D721Med (cell line): ENCODE measurements at regions not wholly inside any gene's neighbourhood (a gene's known extent, or its start where the extent isn't known, plus 50 kb on each side); places are given as distances from the start of the nearest gene placed in this dataset.
"Not testable (repeated sequence)": the region's sequence is repeated elsewhere in the genome, so short reads cannot be mapped to it uniquely, and the experiment has no call there.

Experiments
- DNase-seq: peaks from one replicate; pipeline ENCODE4 v3.0.0; 2011; ENCODE audit warnings: low spot score; ENCODE audit not compliant: insufficient read length
- FAIRE-seq: peaks from 2 replicates; lab custom pipeline; 2011; peaks lifted over from hg19 to GRCh38; lab: Jason Lieb, UNC
- TF ChIP-seq, protein P1 (sequence below): IDR thresholded peaks from 2 replicates; pipeline ENCODE4 v1.5.1; 2012; ENCODE audit warnings: mild to moderate bottlenecking, control low read depth; ENCODE audit not compliant: insufficient read depth; ENCODE audit errors: missing control alignments

- DNase-seq (no peak), FAIRE-seq (no peak)
- TF ChIP-seq, protein P1, sequence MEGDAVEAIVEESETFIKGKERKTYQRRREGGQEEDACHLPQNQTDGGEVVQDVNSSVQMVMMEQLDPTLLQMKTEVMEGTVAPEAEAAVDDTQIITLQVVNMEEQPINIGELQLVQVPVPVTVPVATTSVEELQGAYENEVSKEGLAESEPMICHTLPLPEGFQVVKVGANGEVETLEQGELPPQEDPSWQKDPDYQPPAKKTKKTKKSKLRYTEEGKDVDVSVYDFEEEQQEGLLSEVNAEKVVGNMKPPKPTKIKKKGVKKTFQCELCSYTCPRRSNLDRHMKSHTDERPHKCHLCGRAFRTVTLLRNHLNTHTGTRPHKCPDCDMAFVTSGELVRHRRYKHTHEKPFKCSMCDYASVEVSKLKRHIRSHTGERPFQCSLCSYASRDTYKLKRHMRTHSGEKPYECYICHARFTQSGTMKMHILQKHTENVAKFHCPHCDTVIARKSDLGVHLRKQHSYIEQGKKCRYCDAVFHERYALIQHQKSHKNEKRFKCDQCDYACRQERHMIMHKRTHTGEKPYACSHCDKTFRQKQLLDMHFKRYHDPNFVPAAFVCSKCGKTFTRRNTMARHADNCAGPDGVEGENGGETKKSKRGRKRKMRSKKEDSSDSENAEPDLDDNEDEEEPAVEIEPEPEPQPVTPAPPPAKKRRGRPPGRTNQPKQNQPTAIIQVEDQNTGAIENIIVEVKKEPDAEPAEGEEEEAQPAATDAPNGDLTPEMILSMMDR: no peak
These were observed 298.4 kb downstream of the XPNPEP1 start for GRCh38 chr10:109624939-109625338.

DNA sequence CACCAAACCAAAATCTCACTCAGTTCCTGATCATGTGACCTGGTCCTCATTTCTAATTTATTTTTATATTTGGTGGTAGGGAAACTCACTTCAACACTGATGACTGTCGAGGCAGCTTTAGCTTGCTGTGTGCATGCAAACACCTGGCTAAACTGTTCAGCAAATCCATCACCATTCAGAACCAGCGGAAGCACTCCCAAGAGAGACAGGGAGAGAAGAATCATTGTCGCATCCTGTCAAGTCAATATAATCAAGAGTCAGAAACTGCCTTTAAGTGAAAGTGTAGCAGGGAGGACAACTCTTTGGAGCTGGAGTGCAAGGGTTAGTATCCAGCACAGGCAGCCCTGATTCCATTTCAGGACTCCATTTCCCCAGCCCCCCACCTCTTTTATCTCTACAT is 300.7 kb downstream of the XPNPEP1 start:
- FAIRE-seq: no peak
- no peak for DNase-seq
- TF ChIP-seq, protein P1: no peak

DNA sequence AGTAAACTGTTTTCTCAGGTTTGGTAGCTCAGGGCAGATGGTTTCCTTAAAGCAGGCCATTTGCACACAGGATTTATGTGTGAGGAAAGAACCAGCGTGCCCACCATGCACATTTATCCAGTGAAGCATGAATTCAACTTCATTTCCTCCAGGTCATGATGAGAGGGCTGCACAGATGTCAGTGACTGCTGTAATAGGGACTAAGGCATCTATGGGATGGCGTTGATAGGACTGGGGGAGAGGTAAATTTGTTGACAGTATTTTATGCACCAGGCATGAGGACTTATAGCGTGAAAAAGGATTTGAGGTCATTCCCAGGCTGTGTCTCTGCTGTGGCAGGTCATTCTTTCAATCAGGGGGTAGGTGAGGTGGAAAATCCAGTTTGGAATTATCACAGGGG is 302.9 kb downstream of the XPNPEP1 start:
- no peak for FAIRE-seq
- TF ChIP-seq, protein P1: no peak
- no peak for DNase-seq

DNA sequence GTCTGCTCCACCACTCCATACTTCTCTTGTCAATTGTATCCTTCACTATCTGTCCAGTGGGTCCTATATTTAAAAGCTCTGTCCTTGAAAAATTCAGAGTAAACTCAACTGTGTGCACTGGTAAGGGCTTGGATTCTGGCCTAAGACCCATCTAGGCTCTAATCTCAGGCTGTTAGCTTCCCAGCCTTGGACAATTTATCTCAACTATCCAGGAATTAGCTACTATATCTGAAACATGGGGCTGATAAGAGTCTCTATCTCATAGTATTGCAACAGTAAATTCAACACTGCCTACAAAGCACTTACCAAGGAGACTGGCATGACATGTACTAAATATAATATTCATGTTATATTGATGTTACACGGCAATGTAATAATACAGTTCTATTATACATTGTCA is 303.4 kb downstream of the XPNPEP1 start:
- FAIRE-seq: no peak
- TF ChIP-seq, protein P1: no peak
- DNase-seq: no peak

GRCh38 chr10:109618748-109619147 is 304.6 kb downstream of the XPNPEP1 start:
- FAIRE-seq (no peak), DNase-seq (no peak)
- TF ChIP-seq, protein P1: no peak

DNA sequence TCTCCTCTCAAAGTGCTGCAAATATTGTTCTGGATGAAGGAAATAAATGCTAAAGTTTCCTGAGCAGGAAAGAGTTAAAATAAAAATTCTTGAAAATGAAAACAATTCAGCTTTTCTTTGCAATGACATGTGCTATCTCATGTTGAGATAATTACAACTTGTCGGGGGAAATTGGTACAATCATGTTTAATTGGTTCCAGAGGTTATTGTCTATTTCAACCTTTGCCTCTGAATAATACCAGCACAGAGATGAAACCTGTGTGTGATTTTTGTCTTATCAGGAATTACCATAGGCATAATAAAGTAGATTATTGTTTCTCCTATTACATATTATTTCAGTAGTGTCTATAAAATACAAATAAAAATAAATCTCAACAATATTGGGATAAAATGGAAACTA is 305.0 kb downstream of the XPNPEP1 start:
- FAIRE-seq (no peak), DNase-seq (no peak)
- TF ChIP-seq, protein P1: no peak

DNA sequence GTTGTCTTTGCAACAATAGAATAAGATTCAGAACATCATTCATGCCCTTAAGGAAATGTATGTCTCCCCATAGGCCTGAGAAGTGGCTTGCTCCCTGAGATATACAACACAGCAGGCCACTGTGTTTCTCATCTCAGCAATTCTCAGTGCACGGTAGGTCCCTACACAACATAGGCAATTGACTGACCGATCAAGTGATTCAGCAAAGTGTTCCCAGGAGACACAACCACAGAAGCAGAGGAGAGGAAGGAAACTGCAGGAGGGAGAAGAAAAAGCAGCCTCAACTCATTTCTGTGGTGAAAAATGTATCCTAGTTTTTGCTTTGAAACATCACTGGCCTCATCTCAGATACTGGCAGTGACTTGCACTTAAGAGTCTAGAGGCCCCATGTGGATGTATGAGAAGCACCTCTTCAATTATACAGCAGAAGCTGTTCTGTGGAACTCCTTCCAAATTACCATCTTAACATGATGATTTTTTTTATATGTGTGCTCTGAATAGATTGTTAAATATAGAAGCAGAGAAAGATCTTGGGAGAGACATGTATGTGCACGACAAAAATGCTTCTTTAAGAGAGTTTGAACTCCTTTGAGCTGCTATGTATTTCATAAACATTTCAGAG is 306.8 kb downstream of the XPNPEP1 start:
- no peak for FAIRE-seq
- no peak for DNase-seq
- TF ChIP-seq, protein P1: no peak

DNA sequence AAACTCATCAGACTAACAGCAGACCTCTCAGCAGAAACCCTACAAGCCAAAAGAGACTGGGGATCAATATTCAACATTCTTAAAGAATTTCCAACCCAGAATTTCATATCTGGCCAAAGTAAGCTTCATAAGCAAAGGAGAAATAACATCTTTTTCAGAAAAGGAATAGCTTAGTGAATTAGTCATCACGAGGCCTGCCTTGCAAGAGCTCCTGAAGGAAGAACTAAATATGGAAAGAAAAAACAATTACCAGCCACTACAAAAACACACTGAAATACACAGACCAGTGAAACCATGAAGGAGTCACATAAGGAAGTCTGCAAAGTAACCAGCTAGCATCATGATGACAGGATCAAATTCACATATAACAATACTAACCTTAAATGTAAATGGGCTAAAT is 328.0 kb downstream of the XPNPEP1 start:
- DNase-seq, FAIRE-seq: not testable (repeated sequence)
